GM23248 (cell line): ENCODE measurements at regions not wholly inside any gene's neighbourhood (a gene's known extent, or its start where the extent isn't known, plus 50 kb on each side); places are given as distances from the start of the nearest gene placed in this dataset.

Experiments used
- EZH2 ChIP-seq: fragments of 200-600 bp; sonication (generic); IDR thresholded peaks from 2 replicates; pipeline ENCODE4 v1.6.1; 2018; ENCODE audit warnings: antibody characterized with exemption, mild to moderate bottlenecking; ENCODE audit not compliant: insufficient read depth, poor library complexity, severe bottlenecking
- EZH2phosphoT487 ChIP-seq: fragments of 200-600 bp; sonication (generic); IDR thresholded peaks from 2 replicates; pipeline ENCODE4 v1.6.1; 2018; ENCODE audit warnings: antibody characterized with exemption, moderate library complexity, mild to moderate bottlenecking, low read depth; ENCODE audit not compliant: insufficient read depth

DNA sequence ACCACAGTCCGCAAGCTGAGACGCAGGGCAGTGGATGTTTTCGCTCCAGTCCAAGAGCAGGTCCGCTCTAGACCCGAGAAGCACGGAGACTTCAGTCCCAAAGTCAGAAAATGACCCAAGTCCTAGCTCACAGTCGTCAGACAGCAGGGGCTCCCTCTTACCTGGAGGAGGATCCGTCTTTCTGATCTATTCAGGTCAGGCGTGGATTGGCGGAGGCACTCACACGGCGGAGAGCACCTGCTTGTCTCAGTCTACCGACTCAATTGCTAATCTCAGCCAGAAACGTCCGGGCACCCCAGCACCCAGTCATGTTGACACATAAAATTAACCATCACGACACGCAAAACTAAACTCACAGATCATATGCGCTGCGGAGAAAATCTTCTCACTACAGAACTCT lies 285.3 kb upstream of the CDH4 start:
- no peak for TF ChIP-seq EZH2phosphoT487
- TF ChIP-seq EZH2 = no peak
